NCI-H226 (cell line): ENCODE measurements at regions not wholly inside any gene's neighbourhood (a gene's known extent, or its start where the extent isn't known, plus 50 kb on each side); places are given as distances from the start of the nearest gene placed in this dataset.
"Not testable (repeated sequence)": the region's sequence is repeated elsewhere in the genome, so short reads cannot be mapped to it uniquely, and the experiment has no call there.

ENCODE experiments used
- DNase-seq: peaks from one replicate; pipeline ENCODE4 v3.0.0-alpha.2; 2015

DNA sequence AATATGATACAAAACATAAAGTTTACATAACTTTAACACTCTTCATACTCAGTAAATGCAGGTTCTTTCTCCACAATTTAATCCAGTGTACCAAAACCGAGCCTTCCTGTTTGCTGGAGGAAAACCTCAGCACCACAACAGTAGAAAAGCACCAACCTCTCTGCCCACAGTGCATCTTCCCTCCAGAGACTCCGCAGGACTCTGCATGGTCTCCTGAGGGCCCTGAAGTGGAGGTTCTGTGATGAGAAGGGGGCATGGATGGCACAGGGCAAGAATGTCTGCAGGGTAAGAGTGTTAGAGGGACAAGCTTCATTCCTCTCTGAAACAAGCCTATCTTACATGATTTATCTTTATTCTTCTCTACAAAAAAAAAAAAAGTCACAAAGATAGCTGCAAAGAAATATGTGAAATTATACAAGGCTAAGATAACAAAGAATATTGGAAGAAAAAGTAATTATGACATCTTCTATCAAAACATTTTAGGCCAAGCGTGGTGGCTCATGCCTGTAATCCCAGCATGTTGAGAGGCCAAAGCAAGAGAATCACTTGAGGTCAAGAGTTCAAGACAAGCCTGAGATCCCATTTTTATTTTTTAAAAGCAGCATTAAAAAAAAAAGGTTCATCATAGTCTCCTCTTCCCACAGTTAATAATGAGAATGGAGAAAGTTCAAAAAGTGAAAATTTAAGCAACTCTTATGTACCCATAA lies 102.0 kb downstream of the VPREB1 start:
- DNase-seq, result no peak

DNA sequence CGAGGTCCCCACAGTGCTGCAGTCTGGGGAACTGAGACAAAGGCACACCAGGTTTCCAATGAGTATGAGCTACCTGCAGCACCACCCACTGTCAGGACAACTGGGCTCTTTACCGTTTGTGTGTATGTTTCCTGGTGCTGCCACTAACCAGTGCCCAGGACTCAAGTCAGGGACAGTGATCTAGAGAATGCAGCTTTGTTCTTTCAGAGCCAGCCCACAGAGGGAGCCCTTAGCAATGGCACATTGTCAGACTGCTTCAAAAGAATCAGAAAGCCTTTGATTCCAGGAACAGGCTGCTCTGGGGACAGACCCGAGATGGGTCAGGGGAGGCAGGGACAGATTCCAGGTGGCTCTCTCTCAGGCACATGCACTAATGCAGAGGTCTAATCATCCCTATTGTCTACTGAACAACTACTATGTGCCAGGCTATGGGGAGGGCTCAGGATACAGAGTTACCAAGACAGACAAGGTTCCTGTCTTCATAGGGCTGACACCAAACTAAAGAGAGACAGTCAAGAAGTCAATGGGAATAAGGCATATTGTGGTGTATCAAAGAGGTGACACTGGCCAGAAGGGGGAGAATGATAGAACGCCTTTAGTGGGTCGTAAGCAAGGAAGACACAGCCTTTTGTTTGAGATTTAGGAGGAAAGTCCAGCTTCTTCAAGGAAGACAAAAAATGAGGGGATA lies 103.7 kb downstream of the VPREB1 start:
- DNase-seq, result no peak

DNA sequence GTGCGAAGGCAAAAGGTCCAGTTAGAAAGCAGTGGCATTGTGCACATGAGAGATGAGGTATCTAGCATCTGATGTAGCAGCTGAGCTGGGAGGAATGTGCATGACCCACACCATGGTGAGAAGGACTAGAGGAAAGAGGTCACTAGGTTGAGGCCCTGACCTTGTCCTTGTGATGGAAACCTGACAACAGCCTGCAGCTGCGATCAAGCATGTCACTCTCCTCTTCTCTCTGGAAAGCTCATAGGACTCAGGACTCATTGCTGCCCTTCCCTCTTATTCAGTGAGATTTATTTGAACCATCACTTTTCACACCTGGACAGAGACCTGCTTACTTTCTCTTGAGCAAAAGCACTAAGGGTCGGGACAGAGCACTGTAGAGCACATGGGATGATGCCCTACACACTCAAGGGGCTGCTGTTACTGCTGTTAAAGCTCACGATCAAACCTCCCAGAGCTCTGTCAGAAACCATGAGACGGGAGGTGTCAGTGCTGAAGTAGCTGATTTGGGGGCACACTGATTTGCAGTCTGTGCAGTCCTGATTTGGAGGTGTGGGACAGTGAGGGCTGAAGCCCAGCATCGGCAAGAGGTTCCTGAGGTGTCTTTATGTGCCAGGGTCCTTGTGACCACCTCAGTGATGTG lies 104.3 kb downstream of the VPREB1 start:
- DNase-seq, result no peak

DNA sequence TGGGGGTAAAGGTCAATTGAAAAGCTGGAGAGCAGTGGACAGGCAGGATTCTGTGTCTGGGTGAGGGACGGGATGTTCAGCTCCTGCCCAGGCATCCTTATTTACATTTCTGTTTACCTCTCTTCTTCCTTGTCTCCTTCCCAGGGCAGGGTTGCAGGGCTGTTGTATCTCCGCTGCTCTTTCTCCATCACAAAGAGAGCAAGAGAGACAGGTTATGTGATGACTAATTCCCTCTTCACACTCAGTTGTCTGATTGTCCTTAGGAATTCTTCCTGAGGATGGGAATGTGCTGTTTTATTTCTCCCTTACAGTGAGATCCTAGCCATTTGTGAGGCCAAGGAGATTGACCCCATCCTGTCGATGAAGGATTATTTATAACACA lies 104.9 kb downstream of the VPREB1 start:
- DNase-seq, result no peak

DNA sequence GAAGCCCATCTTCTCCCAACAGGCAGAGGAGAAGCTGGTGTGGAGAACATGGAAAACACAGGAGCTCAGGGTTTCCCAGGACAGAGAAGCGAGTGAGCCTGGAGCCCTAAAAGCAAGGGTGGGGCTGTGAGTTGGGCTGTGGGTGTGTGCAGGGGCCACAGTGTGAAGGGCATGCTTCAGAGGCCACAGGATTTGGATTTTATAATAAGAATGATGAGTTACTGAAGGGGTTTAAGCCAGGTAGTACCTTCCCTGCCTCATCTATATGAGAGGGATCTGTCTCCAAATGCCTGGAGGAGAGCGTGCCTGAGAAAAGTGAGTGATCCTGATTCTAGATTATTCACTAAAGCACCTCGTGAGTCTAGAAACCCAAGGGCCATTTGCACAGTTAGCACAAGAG lies 106.8 kb downstream of the VPREB1 start:
- DNase-seq, result no peak

DNA sequence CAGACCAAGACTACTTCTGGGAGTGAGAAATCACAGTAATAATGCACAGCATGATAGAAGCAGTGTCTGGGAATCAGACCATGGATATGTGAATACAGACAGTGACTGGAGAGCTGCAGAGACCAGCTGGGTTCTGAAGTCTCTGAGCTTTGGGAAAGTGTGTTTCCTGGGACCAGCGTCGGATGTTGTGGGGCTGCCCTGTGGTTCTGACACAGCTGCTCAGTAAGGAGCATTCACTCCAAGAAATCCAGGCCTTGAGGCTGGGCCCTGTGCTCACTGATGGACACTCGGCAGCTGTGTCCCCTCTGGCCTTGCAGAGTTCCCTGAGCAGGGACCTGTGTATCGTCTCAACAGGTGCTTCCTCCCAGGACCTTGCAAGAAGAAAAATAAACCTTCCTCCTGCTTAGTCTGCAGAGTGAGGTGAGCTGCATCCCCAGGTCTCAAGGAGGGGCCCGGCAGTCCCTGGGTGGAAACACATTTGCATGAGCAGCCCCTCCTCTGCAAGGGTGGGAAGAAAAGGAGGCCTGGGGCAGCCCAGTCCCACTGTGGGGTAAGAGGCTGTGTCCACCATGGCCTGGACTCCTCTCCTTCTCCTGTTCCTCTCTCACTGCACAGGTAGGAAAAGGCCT lies 107.9 kb downstream of the VPREB1 start:
- DNase-seq, result no peak

DNA sequence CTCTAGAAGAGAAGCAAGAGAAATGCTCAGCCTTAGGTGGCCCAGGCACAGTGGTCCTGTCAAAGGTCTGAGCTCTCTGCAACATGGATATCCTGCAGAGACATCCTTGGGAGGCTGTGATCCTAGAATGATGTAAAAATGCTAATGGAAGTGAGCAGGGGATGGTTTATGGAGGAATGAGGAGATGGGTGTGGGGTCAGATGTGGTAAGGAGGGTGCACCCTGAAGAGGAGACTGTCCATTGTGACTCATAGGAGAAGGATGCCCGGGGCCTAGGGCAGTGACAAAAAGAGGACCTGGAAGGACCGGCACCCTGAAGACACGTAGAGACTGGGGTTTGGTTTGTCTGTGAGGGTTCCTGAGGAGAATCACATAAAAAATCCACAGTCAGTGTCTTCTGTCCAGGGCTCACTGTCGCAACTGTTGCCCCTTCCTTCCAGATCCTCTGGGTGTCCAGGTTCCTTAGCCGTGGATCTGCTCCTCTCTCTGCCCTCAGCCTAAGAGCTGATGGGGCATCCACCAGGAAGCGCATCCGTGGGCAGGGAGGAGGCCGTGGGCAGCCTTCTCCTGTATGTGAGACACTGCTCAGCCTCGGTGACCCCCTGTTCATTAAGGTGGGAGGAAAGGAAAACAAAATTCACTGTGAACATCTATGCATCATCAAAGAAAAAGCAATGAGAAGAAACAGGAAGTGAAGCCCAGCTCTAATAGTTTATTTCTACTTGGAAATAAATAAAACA lies 110.7 kb downstream of the VPREB1 start:
- no peak for DNase-seq

DNA sequence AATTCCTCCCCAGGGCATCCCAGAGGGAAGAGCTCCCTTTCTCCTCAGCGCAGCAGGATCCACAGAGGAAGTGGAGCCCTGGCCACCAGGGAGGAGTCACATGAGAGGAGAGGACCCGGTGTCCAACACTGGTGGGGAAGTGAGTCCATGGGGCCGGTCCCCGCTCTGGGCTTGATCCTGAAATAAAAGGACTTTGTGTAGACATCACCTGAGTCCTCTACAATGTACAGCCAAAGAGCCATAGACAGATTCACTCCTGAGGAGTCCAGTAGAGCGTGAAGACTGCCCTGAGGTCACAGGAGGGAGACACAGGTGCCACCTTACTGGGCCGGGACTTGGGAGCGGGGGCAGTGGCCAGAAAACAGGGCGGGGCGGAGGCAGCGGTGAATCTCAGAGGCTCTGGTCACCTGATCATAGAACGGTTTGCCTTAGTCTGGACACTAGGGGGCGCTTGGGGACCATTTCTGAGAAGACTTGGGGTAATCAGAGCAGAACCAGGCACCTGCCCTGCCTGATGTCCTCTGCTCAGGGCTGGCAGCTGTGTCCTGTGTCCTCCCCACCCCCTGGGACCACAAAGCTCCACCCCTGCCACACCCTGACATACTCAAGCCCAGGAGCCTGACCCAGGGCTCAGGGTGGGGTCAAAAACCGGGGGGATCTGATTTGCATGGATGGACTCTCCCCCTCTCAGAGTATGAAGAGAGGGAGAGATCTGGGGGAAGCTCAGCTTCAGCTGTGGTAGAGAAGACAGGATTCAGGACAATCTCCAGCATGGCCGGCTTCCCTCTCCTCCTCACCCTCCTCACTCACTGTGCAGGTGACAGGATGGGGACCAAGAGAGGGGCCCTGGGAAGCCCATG lies 112.7 kb downstream of the VPREB1 start:
- peak; percentile 7 for DNase-seq

DNA sequence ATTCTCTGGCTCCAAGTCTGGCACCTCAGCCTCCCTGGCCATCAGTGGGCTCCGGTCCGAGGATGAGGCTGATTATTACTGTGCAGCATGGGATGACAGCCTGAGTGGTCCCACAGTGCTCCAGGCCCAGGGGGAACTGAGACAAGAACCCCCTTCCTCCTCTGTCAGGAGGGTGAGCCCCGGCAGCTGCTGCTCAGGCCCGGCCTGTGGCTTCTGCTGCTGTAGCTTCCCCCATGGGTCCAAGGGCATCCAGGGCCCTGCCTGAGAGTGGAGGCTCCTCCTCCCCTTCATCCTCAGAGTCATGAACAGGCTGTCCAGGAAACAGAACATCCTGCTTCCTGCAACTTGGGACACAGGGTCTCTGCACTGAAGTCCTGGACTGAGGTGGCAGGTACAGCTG lies 113.6 kb downstream of the VPREB1 start:
- no peak for DNase-seq

DNA sequence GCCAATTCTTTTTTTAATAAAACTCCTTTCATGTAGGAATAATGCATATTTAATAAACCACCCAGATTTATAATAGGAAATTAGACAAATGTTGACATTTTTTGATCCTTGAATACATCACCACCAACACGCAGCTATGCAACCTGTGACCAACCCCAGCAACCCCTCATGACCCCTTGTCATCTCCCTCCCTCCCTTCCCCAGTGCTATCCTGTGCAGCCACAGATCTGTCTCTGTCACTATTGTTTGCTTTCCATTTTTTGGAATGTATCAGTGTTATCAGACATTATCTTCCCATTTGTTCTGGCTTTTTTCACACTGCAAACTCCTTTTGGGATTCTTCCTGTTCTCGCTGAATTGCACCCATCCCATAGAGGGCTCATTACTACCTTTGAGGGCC lies 114.1 kb downstream of the VPREB1 start:
- no peak for DNase-seq

DNA sequence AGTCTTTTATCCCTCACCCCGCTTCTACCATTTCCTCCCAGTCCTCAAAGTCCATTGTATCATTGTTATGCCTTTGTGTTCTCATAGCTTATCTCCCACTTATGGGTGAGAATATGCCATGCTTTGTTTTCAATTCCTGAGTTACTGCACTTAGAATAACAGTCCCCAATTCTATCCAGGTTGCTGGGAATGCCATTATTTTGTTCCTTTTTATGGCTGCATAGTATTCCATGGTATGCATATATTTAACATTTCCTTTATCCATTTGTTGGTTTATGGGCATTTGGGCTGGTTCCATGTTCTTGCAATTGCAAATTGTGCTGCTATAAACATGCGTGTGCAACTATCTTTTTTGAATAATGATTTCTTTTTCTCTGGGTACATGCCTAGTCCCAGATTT lies 114.9 kb downstream of the VPREB1 start:
- DNase-seq, result no peak

DNA sequence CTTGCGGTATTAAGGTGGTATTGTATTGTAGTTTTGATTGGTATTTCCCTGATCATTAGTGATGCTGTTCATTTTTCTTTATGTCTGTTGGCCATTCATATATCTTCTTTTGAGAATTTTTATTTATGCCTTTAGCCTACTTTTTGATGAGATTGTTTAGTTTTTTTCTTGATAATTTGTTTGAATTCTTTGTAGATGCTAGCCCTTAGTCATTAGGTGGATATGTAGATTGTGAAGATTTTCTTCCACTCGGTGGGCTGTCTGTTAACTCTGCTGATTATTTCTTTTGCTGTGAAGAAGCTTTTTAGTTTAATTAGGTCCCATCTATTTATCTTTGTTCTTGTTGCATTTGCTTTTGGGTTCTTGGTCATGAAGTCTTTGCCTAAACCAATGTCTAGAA lies 115.4 kb downstream of the VPREB1 start:
- DNase-seq, result no peak

DNA sequence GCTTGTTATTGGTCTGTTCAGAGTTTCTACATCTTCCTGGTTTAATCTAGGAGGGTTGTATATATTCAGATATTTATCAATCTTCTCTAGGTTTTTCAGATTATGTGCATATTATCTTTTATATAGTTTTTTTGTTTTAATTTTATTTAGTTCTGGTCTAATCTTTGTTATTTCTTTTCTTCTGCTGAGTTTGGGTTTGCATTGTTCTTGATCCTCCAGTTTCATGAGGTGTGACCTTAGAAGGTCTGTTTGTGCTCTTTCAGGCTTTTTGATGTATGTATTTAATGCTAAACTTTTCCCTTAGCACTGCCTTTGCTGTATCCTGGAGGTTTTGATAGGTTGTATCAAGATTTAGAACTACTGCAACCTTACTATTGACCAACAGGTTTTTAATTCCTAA lies 117.7 kb downstream of the VPREB1 start:
- no peak for DNase-seq

DNA sequence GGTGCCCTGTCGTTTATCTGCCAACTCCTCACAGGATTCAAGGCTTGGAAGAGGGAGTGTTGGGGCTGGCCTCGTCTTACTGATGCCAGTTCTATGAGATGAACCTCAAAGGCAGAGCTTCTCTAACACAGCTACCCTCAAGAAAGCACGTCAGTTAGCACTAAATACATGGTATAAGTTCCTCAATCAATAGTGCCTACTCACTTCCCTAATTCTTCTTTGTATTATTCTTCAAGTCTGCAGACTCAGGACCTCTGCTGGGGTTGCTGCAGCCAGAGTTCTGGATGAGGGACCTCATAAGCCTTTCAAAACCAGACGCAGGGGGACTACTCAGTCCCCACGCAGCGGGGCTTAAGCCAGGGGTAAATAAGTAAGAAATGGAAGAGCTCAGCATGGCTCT lies 118.3 kb downstream of the VPREB1 start:
- no peak for DNase-seq

DNA sequence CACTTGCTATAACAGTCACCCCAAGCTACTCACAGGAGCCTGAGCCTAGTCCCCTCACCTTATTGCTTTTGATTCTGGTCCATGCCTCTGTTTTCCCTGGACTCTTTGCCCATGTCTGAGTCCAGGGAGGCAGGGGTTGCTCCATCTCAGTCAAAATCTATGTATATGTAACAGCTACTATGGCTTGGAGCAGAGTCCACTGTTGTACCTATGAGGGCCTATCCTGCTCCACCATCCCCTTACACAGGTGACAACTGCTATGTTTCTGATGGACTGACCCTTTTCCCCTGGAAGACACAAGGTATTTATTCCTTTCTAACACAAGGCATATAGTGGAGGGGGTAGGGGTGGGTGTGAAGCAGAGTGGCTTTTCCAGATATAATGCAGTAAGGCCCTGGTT lies 119.6 kb downstream of the VPREB1 start:
- DNase-seq, result no peak

DNA sequence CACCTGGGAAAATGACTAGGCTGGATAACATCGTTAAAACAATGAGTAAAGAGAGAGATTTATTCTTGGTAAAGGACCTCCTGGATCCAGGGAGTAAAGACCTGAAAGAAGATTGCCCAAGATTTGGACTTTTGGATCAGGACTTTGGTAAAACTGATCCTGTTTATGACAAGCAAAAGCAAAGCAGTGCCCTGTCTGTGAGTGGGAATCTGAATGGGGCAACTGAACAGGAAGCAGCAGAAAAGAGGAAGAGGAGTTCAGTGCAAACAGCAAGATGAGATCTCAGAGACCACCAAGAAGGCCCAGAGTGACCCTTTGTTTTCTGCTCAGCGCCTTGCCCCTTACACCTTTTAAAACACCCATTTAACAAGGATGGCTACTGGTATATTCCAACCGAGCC lies 122.0 kb downstream of the VPREB1 start:
- DNase-seq, result no peak

DNA sequence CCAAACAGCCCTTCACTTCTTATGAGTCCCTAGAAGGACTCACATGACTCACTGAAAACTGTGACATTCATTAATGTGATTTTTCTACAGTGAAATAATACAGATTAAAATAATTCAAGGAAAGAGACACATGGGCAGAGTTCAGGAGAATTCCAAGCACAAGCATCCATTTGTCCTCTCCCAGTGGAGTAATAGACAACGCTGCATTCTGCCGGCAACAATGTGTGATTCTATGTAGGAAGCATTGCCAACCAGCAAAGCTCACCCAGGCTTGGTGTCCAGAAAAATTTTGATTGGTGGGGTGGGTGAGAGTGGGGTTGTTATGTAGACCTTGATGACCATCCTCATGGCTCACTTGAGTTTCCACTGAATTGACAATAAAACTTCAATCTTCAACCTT lies 123.9 kb downstream of the VPREB1 start:
- DNase-seq, result no peak

DNA sequence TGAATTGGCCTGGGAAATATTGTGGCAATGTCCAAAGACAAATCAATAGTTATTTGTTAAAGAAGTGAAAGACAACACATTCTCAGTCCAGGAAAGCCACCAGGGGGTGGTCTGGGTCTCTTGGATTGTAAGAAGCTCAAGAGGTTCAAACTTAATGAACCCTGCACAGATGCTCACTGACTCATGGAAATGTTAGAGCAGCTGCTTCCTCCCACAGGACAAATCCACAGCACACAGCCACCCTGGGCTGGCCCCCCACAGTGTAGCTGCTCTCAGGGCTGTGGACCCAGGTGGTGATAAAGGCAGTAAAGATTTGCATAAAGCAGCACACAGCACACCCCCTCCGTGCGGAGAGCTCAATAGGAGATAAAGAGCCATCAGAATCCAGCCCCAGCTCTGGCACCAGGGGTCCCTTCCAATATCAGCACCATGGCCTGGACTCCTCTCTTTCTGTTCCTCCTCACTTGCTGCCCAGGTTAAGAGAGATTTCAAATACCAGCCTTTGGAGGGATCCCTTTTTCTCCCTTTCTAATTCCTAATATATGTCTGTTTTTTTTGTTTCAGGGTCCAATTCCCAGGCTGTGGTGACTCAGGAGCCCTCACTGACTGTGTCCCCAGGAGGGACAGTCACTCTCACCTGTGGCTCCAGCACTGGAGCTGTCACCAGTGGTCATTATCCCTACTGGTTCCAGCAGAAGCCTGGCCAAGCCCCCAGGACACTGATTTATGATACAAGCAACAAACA lies 124.8 kb downstream of the VPREB1 start:
- DNase-seq, result not testable (repeated sequence)

DNA sequence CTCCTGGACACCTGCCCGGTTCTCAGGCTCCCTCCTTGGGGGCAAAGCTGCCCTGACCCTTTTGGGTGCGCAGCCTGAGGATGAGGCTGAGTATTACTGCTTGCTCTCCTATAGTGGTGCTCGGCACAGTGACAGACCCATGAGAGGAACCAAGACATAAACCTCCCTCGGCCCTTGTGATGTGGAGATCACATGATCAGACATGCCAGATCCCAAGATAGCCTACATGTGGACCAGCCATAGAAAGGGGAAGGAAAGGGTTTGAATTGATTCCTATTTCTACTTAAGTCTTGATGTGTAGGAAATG lies 125.3 kb downstream of the VPREB1 start:
- DNase-seq, result no peak

DNA sequence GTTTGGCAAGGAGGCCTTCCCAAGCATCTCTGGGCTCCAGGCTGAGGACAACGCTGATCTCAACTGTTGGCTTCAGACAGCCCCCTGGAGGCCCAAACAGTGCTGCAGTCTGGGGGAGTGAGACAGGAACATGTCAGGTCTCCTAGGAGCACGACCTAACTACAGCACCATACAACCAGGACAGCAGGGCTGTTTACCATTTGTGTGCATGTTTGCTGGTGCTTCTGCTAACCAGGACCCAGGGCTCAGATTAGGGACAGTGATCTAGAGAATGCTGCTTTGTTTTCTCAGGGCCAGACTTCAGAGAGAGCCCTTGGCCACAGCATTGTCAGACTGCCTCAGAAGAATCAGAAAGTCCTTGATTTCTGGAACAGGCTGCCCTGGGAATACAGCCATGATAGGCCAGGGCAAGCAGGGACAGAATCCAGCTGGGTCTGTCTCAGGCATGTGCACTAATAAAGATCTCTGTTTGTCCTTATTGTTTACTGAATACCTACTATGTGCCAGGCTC lies 126.5 kb downstream of the VPREB1 start:
- no peak for DNase-seq

DNA sequence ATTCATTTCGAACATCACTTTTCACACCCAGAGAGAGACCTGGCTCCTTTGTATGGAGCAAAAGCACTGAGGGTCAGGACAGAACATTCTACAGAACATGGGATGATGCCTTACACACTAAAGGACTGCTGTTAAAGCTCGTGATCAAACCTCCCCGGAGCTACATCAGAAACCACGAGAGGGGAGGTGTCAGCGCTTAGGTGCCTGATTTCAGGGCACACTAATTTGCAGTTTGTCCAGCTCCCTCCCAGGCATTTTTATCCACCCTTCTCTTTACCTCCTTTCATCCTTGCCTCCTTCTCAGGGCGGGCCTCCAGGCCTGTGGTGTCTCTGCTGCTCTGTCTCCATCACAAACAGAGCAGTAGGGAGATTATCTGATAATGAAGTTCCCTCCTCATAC lies 127.5 kb downstream of the VPREB1 start:
- DNase-seq, result no peak

DNA sequence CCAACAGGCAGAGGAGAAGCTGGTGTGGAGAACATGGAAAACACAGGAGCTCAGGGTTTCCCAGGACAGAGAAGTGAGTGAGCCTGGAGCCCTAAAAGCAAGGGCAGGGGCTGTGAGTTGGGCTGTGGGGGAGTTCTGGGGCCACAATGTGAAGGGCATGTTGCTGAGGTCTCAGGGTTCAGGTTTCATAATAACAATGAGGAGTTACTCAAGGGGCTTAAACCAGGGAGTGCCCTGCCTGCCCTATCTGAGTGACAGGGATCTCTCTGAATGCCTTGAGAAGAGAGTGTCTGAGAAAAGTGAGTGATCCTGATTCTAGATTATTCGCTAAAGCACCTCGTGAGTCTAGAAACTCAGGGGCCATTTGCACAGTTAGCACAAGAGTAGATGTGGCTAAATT lies 129.6 kb downstream of the VPREB1 start:
- DNase-seq, result no peak
